ENCODE measurements at regions not wholly inside any gene's neighbourhood (a gene's known extent, or its start where the extent isn't known, plus 50 kb on each side); places are given as distances from the start of the nearest gene placed in this dataset.

DNA sequence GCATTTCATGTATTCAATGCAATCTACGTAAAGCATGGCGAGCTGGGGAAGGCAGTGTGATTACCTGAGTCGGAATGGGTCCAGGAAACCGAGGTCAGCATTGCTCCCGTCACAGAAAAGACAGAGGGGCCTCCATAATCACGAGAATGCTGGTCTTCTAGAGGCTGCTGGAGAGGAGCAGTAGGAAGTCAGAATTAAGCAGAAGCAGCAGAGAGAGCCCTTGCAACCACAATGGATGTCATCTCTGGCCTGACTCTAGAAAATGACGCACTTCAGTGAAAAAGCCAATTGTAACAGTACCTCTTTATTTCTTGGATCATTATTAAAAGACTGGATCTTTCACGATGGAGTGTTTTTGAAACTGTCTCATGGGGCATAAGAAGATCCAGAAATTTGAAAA lies 69.5 kb upstream of the FOXN3 start:
- no peak overlapping the region for H3K4me2 ChIP-seq (replicated peaks; ENCODE audit: low read depth, low read length, poor library complexity, severe bottlenecking)
- no peaks in the 10 kb centered on the region for H3K9me3 Mint-ChIP-seq (ENCODE audit: insufficient read depth)
- no peaks in the 10 kb centered on the region for H4K20me1 ChIP-seq (ENCODE audit: control insufficient read depth, insufficient read depth, low read length, poor library complexity, severe bottlenecking)
- no peak overlapping the region for H2AFZ ChIP-seq (ENCODE audit: insufficient read depth, low read depth, low read length, poor library complexity, severe bottlenecking)
- H3K4me3 Mint-ChIP-seq: no peak overlapping the region
- CTCF ChIA-PET: no interaction called here
- H3K27ac ChIP-seq (ENCODE audit: low read length in 2 of 2): no peak overlapping the region
- intact Hi-C loops (cut with micrococcal nuclease): no loop called here
- H3K9ac ChIP-seq (ENCODE audit: low read length): no peak overlapping the region
- POLR2A ChIA-PET: no interaction called here
- WGBS (ENCODE audit: insufficient coverage): 94% methylated on average over 8 of the region's 8 CpGs
- H3K36me3 ChIP-seq (replicated peaks in 1 of 2; ENCODE audit: control extremely low read depth in 1 of 2, control insufficient read depth in 1 of 2, extremely low read depth in 1 of 2, insufficient read depth in 2 of 2, low read length in 1 of 2): peaks cover 1 to 4% of the 10 kb centered on the region in 2 experiments
- DNase-seq (no peak), ATAC-seq (ENCODE audit: low read depth) (no peak)
- no peaks in the 10 kb centered on the region for H3K27me3 ChIP-seq (replicated peaks in 1 of 4; ENCODE audit: control extremely low read depth in 1 of 4, control insufficient read depth in 3 of 4, insufficient read depth in 4 of 4, low read length in 3 of 4)
- no peaks in the 10 kb centered on the region for H3K27me3 Mint-ChIP-seq
- H3K27ac Mint-ChIP-seq: no peak overlapping the region
- H3K79me2 ChIP-seq (ENCODE audit: control insufficient read depth, insufficient read depth, low read length): peaks cover 72% of the 10 kb centered on the region
- no peak for TF ChIP-seq EZH2 (IDR thresholded peaks at IDR 0.05; ENCODE audit: borderline replicate concordance, insufficient read depth, low read depth, low read length, poor library complexity, severe bottlenecking)
- TF ChIP-seq, protein P1, sequence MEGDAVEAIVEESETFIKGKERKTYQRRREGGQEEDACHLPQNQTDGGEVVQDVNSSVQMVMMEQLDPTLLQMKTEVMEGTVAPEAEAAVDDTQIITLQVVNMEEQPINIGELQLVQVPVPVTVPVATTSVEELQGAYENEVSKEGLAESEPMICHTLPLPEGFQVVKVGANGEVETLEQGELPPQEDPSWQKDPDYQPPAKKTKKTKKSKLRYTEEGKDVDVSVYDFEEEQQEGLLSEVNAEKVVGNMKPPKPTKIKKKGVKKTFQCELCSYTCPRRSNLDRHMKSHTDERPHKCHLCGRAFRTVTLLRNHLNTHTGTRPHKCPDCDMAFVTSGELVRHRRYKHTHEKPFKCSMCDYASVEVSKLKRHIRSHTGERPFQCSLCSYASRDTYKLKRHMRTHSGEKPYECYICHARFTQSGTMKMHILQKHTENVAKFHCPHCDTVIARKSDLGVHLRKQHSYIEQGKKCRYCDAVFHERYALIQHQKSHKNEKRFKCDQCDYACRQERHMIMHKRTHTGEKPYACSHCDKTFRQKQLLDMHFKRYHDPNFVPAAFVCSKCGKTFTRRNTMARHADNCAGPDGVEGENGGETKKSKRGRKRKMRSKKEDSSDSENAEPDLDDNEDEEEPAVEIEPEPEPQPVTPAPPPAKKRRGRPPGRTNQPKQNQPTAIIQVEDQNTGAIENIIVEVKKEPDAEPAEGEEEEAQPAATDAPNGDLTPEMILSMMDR (IDR thresholded peaks at IDR 0.05): no peak
- no peak overlapping the region for H3K4me3 ChIP-seq (ENCODE audit: control extremely low read depth in 1 of 5, extremely low read depth in 1 of 5, insufficient read depth in 1 of 5, low read depth in 2 of 5, low read length in 4 of 5)
- no peaks in the 10 kb centered on the region for H3K9me3 ChIP-seq (ENCODE audit: control extremely low read depth in 1 of 3, control insufficient read depth in 2 of 3, insufficient read depth in 1 of 3, low read length in 2 of 3)
- H3K4me1 ChIP-seq (ENCODE audit: control insufficient read depth in 2 of 2, insufficient read depth in 2 of 2, low read length in 2 of 2): no peaks in the 10 kb centered on the region
- peaks cover 5% of the 10 kb centered on the region for H3K4me1 Mint-ChIP-seq

DNA sequence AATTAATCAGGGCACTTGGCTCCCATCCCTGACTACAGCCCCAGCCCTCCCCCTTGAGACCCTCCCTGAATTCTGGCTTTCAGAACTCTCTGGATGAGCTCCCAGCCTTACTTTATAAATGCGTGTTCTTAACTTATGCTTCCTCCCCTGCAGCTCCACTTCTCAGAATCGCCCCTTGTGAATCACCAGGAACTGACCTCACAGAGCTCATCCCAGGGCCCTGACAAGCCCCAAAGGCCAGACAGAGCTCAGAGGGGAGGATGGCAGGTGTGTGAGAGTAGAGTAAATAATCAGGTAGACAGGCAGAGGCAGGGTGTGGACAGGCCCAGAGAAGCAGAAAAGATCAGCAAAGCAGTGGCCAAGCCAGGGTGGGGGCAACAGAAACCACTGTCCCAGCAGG lies 68.2 kb upstream of the FOXN3 start:
- H3K4me3 ChIP-seq (ENCODE audit: control extremely low read depth in 1 of 5, extremely low read depth in 1 of 5, insufficient read depth in 1 of 5, low read depth in 2 of 5, low read length in 4 of 5): no peak overlapping the region
- DNase-seq (no peak), ATAC-seq (ENCODE audit: low read depth) (no peak)
- H3K27ac ChIP-seq (ENCODE audit: low read length in 2 of 2): no peak overlapping the region
- no peak overlapping the region for H2AFZ ChIP-seq (ENCODE audit: insufficient read depth, low read depth, low read length, poor library complexity, severe bottlenecking)
- no peaks in the 10 kb centered on the region for H3K4me1 ChIP-seq (ENCODE audit: control insufficient read depth in 2 of 2, insufficient read depth in 2 of 2, low read length in 2 of 2)
- POLR2A ChIA-PET: no interaction called here
- H3K27me3 ChIP-seq (replicated peaks in 1 of 4; ENCODE audit: control extremely low read depth in 1 of 4, control insufficient read depth in 3 of 4, insufficient read depth in 4 of 4, low read length in 3 of 4): no peaks in the 10 kb centered on the region
- Mint-ChIP-seq H3K4me3 (no peak overlapping the region), H3K4me1 (peaks cover 3% of the 10 kb centered on the region), H3K27me3 (no peaks in the 10 kb centered on the region), H3K27ac (no peak overlapping the region), H3K9me3 (ENCODE audit: insufficient read depth) (no peaks in the 10 kb centered on the region)
- H3K36me3 ChIP-seq (replicated peaks in 1 of 2; ENCODE audit: control extremely low read depth in 1 of 2, control insufficient read depth in 1 of 2, extremely low read depth in 1 of 2, insufficient read depth in 2 of 2, low read length in 1 of 2): peaks cover 1 to 4% of the 10 kb centered on the region in 2 experiments
- TF ChIP-seq, protein P1 (IDR thresholded peaks at IDR 0.05): no peak
- TF ChIP-seq EZH2 (IDR thresholded peaks at IDR 0.05; ENCODE audit: borderline replicate concordance, insufficient read depth, low read depth, low read length, poor library complexity, severe bottlenecking): no peak
- H3K4me2 ChIP-seq (replicated peaks; ENCODE audit: low read depth, low read length, poor library complexity, severe bottlenecking): no peak overlapping the region
- CTCF ChIA-PET: no interaction called here
- H4K20me1 ChIP-seq (ENCODE audit: control insufficient read depth, insufficient read depth, low read length, poor library complexity, severe bottlenecking): no peaks in the 10 kb centered on the region
- intact Hi-C loops (cut with micrococcal nuclease): no loop called here
- H3K9me3 ChIP-seq (ENCODE audit: control extremely low read depth in 1 of 3, control insufficient read depth in 2 of 3, insufficient read depth in 1 of 3, low read length in 2 of 3): no peaks in the 10 kb centered on the region
- H3K79me2 ChIP-seq (ENCODE audit: control insufficient read depth, insufficient read depth, low read length): peaks cover 66% of the 10 kb centered on the region
- 100% methylated on average over 2 of the region's 2 CpGs for WGBS (ENCODE audit: insufficient coverage)
- no peak overlapping the region for H3K9ac ChIP-seq (ENCODE audit: low read length)

Measured in B cell (primary cell).